ENCODE measurements at regions not wholly inside any gene's neighbourhood (a gene's known extent, or its start where the extent isn't known, plus 50 kb on each side); places are given as distances from the start of the nearest gene placed in this dataset.
A peak's percentile ranks its signal among the peaks of the same experiment; 100 is the strongest.

DNA sequence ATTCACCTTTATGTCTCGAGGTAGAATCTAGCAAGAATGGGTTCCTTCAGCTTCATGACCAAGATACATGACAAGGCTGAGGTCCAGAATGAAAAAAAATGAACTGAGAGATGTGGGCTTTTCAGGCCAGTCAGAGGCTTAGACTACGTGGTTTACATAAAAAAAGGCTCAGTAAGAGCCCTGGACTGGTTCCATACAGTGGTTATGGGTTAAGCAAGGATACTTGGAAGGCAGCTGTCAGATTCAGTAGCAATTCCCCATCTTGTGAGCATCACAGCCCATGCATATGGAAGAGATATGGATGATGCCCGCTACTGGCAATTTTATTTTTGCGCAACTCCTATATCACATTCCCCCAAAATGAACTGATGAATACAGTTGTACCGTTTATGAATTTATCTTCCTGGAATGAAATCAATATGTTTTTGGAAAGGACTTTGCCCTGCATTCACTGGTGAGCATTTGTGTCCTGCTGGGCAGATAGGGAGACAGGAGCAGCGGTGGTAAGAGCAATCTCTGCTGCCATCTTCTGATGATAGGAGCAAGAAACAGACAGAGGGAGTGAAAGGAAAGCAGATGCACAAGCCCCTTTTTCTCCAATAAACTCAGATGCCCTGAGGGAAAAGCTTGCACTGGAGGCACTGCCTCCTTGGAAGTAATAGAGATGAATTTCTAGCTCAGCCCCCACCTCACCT, 280.4 kb downstream of the GALC start:
- no peak for DNase-seq

DNA sequence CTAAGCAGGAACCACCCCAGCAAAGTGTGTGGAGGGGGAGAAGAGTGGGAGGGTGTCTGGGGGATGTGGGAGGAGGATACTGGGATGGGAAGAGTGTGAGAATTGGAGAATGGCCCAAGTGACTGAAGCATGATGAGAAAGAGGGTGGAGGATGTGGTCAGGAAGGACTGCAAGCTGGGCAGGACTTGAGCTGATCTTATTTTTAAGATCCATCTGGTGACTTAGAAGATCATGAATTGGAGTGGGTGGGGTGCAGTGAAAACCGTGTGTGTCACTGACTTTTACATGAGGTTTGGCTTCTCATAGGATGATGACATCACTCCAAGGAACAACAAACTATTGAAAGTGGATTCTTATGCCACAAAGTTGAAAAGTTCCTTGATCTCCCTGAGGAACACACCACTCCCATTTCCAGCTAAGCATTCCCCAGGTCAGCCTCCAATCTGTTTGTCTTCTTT, 287.5 kb downstream of the GALC start:
- no peak for DNase-seq

DNA sequence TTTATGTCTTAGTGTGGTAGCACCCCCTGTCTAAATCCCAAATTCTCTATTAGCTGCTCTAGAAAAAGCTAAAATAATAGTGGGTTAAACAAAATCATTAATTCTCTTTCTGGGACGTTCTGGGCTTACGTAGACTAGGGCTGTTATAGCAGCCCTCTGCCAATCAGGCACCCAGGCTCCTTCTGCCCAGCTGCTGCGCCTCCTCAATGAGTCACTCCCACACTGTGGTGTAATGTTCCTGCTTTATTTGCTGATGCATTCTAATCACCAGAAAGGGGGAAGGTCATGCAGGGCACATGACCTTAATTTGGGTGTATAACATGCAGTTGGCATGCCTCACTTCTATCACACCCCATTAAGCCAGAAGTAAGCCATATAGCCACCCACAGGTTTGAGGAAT, 294.5 kb downstream of the GALC start:
- no peak for DNase-seq

DNA sequence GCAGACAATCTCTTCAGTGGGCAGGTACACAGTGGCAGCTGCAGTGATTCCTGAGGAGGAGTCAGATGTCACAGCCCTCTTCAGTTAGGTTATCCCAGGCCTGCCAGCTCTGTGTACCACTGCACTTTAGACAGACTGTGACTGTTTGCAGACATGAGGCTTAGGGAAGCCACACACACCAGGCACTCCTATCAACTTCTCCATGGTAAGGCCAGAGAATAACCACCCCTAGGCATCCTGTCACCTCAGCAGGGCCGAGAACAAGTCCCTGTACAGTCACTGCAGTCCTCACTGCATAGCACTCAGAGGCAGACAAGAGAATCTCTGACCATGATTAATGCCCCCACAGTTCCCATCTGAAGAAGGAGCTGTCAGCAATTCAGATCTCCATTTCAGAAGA, 296.5 kb downstream of the GALC start:
- peak; percentile 11 for DNase-seq

DNA sequence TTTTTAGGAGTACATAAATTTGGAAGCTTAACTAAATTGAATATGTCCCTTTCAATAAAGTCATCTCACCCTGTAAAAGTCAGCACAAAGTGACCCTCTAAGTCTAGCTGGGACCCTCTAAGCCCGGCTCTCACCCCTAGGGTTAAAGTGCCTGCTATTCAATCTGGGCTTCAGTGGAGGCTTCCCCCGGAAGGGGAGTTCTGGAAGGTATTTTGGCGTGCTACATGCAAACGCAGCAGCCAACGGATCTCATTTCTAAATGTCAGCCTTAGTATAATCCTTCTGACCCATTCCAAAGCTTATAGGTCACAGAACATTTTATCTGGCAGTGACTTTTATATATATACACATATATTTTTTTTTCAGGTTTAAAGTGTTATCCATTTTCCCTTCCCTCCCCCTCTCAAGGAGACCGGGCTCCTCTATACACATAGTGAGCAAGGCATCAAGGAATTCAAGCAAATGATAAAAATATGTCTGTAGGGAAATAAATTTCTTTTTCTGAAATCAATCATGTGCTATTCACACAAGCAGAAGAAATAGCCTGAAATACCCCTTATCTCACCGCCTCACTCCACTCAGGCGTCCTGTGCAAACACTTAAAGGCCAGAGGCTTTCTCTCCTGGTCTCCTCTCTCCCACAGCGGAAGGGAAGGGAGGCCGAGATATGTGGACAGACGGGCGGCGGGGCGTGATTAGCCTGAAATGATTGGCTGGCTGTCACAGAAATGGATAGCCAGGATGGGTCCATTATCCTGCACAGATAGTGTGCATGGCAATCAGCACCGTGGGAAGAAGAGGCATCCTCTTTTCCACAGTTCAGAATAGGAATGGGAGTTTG, 301.7 kb downstream of the GALC start:
- no peak for DNase-seq

DNA sequence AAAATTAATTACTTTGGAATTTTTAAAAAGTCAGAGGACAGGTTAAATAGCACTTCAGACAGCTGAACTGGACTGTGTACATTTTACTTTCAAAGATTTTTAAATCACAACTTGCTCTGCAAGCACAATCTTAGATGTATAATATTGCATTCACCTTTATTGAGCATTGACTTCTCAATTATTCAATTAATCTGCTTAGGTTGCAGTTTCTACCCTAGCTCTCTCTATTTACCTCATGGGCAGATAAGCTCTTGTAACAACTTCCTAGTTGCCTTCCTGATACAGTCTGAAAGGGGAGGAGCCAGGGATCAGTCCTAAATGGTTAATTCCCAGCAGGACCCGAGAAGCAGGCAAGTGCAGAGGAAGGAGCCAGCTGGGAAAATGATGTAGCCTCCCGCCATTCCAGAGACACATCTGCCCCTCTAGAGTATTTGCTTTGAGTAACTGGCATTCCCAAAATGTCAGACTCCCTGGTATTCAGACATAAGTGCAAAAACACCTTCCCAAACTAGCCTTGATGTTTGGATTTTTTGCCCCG, 302.8 kb downstream of the GALC start:
- DNase-seq: no peak

DNA sequence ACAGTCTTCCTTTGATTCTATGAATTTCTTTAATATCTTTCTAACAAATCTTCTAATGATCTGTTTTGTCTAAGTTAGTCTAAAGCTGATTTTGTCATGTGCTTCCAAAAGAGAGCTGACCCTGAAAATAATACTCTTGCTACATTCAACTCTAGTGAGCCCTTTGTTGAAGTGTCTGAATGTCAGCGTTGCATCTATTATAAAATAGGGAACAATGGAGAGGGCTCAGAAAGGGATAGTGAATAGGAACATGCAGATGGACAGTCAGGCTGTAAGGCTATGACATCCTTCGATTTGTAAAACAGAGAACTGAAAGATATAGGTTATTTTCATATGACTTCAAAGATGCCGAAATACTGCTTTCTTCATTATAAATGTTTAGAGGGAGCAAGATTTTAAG, 304.5 kb downstream of the GALC start:
- DNase-seq: no peak

DNA sequence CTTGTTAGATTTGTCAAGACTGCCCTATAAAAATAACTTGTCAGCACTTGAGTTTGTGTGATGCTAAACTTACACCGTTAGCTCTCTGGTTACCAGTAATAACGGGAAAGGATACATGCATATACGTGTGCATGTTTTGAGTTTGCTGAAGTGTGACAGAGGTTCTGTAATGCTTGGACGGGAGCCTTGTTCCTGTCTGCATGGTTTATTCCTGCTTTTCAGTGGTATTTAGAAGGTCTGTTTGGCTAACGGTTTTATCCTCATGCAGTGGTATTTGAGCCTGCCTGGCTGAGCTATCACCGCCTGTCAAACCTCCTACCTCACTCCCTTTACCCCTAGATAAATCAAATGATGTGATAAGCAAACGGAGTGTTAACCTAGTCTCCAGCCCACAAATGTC, 305.6 kb downstream of the GALC start:
- no peak for DNase-seq

DNA sequence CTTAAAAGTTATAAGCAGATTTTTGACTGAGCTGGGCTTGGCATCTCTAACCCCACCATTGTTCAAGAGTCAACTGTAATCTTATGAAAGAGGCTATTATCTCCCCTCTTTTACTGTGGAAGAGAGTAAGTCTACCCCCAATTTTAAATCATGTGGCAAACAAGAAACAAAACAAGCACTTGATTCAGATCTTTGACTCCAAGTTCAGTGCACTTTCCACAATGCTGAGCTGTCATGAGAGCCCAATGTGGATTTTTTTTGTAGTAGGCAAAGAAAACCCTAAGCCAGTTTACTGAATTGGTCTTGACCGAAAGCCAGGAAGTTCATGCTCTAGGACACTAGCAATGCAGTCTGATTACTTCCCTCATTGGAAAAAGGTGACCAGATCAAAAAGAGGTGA, 306.2 kb downstream of the GALC start:
- no peak for DNase-seq

DNA sequence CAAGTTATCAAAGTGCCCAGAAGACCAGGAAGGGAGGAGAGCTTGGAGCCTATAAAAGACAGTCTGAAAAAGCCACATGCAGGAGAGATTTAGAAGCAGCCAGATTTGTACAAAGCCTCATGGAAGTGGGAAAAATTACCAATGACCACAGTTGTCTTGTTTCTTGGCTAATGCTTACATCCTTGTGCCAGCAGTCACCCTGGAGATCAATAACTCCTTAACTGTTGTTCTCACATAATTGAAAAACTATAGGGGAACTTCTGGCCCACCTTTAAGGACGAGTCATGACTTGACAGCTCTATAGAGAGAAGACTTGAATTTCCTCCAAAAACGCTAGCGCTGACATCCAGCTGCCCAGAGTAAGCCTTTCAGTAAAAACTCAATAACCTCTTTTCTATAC, 313.1 kb downstream of the GALC start:
- DNase-seq: no peak

DNA sequence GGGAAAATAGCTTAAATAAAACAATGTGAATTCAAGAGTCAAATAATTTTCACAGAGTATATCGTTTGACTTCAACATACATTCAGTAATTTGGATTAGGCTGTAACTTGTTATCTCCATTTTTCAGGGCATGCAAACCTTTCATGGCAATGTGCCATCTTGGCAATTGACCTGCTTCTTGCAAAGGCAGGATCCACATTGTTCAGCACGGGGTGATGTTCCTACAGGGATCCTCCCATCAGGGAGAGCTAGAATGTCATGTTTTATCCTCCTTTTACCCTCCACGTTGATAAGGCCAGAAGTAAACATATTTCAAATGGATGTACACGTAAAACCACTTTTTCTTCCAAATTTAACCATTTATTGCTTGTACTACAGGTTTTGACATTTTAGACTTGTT, 314.4 kb downstream of the GALC start:
- DNase-seq: no peak

DNA sequence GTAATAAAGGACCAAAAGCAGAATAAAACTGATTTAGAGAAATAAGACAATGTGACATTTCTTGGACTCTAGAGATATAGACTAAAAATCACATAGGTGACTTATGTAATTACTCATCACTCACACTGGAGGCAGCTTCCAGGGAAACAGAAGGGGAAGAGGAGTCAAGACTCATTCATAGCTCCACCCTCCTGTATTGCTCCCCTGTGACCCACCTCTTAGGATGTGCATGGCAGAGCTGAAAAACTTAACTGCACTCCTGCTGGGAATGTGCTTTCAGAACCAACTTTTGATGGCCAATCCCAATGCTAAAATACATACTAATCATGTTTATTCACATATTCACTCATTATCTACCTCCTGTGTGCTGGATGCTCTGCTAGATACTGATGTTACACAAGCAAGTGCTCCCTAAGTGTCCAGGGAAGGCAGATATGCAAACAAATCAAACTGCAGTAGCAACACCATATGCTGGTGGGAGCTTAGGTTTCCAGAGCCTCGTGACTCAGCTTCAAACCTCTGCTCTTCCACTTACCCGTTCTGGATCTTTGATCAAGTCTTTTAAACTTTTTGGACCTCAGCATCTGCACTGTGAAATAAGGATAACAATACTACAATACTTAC, 316.1 kb downstream of the GALC start:
- DNase-seq: no peak

DNA sequence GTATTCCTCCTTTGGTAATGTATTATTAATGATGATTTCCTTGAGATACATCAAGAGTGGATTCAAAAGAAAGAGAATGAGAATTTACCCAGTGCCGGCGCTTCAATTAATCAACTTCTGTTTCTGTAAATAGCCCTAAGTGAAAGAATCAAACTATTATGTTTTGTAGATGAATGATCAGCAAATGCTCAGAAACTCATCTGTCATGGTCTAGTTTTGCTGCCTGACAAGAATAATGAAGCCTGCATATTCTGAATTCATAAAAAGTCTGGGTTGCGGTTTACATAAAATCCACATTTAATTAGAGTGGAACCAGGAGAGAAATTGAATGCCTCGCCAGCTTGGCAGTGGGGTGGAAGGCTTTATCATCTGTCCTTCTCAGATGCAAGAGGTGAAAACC, 325.3 kb downstream of the GALC start:
- no peak for DNase-seq

DNA sequence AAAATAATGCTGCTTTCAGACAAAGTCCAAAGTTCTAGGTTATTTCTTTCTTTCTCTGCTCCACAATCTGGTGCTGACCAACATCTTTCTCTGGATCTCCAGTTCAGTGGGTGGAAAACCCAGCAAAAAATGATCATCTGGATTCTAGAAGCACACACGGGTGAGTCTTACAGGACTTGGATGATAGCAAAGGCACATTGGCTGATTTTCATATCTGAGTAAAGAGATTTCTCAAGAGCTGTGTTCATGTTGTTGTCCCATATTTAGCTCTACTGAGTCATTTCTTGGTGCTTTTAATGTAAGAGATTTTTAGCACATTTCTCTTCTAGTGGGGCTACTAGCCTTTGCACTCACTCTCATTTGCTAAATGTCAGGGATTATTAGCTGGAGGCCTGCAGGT, 336.7 kb downstream of the GALC start:
- DNase-seq: no peak

DNA sequence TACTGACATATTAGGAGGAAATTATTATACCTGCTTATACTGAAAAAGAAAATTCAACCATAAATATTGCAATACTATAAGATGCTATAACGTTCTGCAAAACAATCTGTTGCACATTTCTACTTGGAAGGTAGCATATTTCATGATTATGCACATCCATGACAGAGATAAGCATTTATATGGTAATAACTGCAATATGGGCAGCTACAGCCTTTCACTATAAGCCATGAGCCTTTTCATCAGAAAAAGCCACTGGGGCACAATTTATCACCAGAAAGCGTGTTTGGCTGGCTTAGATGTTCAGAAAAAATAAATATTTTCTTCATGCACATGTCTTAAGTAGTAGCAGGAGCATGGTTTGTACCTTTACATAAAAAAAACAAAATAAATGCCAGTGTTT, 340.7 kb downstream of the GALC start:
- no peak for DNase-seq

DNA sequence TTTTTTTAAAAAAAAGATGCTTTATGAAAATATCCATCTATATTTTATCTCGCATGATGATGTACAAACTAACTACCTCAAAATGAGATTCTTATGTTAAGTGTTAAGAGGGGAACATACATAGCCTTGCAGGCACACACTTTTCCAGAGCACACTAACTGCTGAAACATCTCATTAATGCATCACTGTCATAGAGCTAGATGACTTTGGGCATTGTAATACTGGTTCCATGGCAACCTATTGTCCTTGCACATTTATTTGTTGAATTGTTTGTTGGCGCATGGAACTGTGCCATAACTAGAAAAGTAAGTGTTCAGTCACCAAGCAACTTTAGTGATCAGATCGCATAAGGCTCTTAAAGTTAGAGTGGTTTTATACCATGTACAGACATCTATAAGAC, 348.3 kb downstream of the GALC start:
- DNase-seq: no peak

DNA sequence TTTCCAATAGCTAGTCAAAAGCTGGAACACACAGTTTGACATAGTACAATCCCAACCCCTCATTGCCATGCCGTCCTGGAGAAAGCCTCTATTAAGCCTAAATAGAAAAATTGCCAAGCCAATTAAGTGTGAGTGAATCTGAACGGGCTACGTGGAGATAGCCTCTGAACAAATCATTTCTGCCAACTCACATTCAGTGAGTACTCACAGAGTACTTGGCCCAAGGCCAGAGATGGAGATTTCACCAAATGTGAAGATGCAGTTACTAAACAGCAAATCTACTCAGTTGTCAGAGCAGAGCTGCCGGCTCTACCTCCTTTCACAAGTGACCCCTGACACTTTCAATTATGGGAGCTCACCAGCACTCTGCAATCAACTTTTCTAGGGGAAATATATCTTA, 350.0 kb downstream of the GALC start:
- no peak for DNase-seq

DNA sequence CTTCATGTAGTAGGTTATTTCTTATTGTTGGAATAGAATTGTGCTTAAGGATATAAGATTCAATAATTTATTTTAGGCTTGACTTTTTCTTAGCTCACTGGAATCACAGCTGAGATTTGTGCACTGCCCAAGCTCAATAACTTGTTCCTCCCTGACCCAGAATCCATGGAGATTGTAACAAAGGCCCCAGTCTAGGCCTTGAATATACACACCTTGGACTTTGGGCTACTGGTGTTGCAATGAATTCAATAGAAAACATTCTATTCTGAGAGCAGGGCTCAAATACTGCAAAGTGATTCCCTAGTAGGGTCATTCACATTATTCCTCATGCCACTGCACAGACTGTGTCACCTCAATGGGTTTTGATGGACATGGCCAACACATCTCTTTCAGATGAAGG, 352.4 kb downstream of the GALC start:
- no peak for DNase-seq

DNA sequence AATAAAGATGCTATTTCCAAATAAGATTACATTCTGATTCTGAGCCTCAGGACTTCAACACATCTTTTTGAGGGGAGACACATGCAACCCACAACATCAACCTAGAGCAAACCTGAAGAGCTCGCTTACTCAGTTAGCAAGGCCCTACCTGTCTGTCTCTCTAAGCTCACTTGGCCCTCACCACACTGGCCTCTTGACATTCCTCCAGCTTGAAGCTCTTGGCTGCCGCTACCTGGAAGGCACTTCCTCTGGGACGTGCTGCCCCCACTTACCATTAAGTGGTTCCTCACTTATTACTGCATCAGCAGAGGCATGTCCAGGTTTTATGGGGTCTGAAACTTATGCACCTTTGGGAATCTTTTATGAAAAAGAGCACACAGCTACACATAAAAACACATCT, 354.8 kb downstream of the GALC start:
- no peak for DNase-seq

DNA sequence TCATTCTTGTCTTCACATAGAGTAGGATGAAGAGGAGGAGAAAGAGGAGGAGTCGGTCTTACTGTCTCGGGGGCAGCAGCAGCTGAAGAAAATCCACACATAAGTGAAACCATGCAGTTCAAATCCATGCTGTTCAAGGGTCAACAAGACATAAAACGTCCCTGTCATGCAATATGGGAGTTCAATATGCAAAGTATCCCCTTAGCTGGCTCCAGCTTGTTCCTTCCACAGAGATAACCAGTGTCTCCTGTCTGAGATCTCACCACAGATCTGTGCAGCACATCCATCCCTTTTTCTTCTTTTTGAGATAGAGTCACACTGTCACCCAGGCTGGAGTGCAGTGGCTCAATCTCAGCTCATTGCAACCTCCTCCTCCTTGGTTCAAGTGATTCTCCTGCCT, 357.5 kb downstream of the GALC start:
- DNase-seq: no peak

DNA sequence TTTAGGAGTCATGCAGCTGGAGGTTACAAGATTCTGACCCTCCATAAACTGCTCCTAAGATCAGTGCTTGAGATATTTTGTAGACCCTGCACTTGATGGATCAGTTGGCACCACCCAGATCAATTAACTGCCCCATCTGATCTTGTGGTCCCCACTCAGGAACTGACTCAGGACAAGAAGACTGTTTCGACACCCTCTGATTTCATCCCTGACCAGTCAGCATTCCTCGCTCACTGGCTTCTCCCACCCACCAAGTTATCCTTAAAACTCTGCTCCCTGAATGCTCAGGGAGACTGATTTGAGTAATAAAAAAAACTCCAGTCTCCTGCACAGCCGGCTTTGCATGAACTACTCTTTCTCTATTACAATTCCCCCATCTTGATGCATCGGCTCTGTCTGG, 360.2 kb downstream of the GALC start:
- DNase-seq: no peak

DNA sequence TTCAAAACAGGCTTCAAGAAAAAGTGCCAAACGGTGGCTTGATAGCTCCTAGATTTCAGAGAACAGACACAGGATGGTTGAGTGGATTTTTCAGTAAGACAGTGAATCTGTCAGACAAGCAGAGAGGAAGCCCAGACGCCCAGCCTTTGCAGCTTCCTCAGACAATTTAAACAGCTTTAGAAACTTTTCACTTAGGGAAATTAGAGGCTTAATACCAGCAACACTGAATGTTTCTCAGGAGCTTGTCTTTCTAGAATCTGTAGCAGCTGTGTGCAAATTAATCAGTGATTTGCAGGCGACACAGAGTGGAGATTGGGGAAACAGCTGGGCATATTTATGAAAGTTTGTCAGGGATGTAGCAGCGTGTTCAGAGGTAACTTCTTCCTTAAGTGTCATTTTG, 362.1 kb downstream of the GALC start:
- DNase-seq: no peak

DNA sequence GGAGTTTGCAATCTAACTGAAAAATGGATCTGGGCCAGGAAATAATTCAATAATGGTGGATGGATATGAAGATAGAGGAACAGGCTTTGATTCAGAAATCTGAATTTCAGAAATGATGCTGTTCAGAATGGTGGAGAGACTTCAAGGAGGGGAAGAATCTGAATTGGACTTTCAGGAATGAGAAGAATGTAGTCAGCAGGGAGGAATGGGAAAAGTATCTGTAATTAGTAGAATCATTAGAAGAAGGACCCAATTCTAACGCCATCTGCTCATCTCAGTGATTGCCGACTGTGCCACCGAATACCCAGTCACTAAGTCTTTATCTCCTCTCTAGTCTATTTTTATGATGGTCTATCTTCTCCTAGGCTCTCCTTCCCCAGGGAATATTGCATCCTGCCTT, 363.2 kb downstream of the GALC start:
- no peak for DNase-seq

DNA sequence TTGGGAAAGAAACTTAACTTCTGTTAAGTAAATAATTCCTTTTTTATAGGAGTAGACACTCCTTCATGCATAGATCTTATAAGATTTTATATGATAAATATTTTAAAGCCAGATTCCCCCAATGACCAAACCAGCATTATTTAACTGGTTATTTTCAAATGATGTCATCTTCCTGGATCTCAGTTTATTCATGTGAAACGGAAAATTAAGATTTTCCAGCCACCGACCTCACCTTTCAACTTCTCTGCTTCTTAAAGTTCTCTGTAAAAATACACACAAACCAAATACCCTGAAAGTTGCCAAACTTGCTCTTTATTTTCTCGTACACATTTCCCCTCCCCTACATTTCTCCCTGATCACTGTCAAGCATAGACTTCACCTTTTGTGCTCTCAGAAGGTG, 364.2 kb downstream of the GALC start:
- no peak for DNase-seq
